NCI-H2196 (cell line): ENCODE measurements at regions not wholly inside any gene's neighbourhood (a gene's known extent, or its start where the extent isn't known, plus 50 kb on each side); places are given as distances from the start of the nearest gene placed in this dataset.

ENCODE experiments used
- DNase-seq: peaks from one replicate; lab custom pipeline; 2025; ENCODE audit not compliant: unreplicated experiment; lab: John Stamatoyannopoulos, UW

DNA sequence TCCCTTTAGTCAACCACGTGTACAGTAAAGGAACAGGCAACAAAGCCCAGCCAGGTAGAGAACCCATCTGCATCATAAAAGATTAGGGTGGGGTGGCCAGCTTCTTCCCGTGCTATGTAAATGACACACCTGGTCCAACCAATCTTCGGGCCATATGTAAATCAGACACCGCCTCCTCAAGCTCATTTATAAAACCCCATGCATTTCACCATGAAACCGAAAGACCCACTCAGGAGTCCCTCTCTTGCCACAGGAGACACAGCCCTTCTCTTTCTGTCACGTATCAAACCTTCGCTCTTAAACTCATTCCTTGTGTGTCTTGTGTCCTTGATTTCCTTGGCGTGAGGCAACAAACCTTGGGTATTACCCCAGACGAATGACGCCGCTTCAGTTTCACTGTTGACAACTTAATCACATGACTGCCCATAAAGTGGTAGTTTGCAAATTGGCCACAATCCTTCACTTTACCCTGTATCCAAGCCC lies 59.8 kb upstream of the TBPL2 start:
- DNase-seq, result no peak

DNA sequence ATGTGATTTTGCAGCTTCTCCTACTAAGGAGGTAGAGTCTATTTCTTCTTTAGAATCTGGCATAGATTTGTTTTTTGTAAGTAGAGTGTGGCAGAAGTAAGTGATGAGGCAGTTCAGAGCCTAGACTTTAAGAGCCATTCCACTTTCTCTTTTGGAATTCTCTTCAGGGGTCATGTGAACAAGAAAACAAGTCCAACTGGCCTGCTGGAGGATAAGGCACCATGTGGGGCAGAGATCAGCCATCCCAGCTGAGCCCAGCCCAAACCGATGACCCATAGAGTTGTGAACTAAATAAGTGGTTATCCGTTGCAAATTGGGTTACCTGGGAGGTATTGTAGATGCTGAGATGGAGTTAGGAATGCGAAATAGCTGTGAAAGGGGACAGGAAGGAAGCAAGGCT lies 60.3 kb upstream of the TBPL2 start:
- no peak for DNase-seq

DNA sequence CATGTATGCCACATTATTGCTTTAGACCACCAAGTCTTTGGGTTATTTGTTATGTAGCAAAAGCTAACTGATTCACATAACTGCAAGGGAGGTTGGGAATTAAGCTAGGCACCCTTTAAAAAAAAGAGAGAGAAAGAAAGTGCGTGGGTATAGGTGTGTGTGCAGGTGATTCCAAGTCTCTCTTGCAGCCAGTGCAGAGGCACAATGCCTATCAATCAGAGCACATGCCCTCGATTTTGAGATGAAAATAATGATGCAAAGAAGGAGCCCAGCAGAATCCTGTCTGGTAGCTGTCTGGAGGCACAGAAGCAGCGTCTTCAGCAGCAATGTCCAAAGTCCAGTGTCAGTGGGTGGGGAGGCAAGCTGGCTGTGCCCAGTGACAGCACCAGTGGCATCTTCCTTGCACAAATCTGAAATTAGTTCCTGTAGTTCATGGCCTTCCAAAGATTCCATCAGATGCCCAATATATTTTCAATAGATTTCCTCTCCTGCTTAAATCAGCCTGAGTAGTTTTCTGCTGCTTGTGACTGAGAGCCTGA lies 62.4 kb upstream of the TBPL2 start:
- DNase-seq, result no peak

DNA sequence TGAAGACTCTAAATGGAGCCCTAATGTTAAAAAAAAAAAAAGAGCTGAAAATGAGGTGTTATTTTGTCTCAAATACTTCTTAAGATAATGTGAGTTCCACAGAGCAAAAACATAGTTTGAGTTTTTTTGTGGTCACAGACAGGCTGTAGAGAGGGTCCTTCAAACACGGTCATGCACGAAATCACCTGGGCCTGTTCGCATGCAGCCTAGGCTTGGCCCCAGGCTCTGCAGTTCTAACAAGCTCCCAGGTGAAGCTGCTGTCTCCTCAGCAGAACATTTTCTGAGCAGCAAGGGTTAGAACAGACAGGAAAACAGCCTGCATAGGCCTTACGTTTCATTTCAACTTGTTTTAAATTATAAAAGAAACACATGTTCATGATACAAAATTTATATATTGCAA lies 65.4 kb upstream of the TBPL2 start:
- no peak for DNase-seq

DNA sequence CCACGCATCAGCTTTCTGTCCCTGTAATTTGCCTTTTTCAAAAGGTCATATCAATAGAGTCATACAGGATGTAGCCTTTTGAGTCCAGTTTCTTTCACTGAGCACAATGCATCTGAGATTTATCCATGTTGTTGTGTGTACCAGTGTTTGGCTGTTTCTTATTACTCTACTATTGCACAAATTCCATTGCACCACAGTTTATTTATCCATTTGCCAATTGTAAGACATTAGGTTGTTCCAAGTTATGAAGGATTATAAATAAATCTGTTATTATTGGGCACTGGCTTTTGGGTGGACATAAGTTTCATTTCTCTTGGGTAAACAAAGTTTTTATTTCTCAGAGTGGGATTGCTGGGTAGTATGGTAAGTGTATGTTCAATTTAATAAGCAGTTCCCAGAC lies 68.3 kb upstream of the TBPL2 start:
- no peak for DNase-seq

DNA sequence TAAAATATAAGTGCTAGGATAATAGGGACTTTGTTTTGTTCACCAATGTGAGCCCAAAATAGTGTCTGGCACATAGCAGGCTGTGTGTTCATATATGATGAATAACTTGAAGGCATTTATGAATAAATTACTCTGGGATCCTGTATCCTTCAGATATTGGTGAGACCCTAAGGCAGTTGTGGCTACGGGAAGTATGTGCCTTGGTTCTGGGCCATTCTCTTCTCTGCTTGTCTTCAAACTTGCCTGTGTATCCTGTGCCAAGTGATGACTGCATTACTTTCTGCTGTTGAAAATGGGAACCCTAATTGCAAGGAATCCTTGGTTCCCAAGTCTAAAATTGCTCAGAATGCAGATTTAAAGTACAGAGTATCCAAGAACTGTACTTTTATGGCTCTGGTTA lies 67.6 kb upstream of the KTN1 start:
- DNase-seq, result no peak

DNA sequence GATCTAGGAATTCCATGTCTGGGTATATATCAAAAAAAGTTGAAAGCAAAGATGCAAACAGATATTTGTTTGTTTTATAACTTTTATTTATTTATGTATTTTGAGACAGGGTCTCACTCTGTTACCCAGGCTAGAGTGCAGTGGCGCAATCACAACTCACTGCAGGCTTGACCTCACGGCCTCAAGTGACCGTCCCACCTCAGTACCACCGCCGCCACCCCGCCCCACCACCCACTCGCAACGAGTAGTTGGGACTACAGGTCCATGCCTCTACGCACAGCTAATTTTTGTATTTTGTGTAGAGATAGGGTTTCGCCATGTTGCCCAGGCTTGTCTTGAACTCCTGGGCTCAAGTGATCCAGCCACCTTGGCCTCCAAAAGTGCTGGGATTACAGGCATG lies 66.5 kb upstream of the KTN1 start:
- no peak for DNase-seq

DNA sequence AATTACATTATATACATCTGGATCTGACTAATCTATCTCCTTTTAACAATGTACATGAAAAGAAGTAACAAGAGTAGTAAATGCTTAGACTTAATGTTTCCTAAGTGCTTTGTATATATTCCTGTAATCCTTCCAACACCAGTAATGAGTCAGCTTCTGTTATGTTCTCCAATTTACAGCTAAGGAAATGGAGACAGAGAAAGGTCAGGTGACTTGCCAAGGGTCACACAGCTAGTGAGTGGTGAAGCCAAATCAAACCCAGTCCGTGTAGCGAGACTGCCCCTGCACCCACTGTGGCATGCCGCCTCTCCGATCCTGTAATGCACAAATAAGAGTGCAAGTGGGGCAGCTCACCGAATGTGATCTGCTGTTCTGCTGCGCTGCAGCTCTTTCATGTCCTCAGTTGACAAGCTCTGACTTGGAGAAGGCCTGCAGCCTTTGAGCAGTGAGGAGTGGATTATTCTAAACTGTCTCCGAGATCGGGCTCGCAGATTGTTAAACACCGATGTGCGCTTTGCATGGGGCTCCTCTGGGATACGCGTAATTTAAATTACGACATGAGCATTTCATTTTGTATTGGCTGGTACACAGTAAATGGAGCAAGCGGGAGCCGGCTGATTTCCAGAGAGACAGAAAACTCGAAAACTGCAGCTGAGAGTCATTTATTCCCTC lies 65.1 kb upstream of the KTN1 start:
- no peak for DNase-seq

DNA sequence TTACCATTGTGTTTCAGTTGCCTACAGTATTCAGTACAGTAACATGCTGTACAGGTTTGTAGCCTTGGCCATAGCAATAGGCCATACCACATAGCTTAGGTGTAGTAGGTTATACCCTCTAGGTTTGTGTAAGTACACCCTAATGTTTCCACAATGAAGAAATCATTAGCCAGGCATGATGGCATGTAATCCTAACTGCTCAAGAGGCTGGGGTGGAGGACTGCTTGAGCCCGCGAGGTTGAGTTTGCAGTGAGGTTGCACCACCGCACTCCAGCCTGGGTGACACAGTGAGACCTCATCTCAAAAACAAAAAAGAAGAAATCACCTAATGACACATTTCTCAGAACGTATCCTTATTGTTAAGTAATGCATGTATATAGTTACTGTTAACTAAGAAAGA lies 63.2 kb upstream of the KTN1 start:
- no peak for DNase-seq

DNA sequence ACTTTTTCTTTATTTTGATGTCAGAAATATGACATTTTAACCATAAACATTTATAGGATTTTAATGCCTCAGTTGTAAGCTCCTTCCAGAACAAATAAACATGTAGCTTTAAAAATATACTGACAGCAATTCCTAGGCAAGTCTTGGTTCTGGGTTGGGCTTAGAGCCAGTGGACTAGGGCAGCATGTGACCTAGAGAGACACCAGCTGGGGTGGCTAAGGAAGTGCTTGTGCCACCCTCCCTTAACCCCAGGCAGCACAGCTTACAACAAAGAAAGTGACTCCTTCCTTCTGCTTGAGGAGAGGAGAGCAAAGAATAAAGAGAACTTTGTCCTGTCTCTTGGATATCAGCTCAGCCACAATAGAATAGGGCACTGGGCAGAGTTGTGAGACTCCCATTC lies 61.6 kb upstream of the KTN1 start:
- DNase-seq, result peak; percentile 26

DNA sequence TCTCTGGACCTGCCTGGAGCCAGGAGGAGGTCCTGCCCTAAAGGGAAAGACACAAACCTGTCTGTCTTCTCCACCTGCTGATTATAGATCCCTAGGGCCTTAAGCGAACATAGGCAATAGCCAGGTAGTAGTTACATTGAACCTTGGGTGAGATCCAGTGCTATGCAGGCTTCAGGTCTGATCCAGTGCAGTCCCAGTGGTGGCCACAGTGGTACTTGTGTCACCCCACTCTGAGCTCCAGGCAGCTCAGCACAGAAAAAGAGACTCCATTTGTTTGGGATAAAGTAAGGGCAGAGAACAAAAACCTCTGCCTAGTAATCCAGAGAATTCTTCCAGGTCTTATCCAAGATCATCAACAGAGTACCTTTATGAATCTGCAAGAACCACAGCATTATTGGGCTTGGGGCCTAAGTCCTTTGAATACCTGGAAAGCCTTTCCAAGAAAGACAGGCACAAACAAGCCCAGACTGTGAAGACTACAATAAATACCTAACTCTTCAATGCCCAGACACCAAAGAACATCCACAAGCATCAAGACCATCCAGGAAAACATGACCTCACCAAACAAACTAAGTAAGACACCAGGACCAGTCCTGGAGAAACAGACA lies 60.4 kb upstream of the KTN1 start:
- DNase-seq, result no peak

DNA sequence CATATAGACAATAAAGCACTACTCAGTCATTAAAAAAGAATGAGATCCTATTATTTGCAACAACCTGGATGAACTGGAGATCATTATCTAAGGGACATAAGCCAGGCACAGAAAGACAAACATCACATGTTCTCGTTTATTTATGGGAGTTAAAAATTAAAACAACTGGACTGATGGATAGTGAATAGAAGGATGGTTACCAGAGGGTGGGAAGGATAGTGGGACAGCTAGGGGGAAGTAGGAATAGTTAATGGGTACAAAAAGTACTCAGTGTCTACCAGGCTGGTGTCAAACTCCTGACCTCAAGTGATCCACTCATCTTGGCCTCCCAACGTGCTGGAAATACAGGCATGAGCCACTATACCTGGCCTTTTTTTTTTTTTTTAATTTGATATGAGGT lies 56.7 kb upstream of the KTN1 start:
- no peak for DNase-seq
